CD4-positive, CD25-positive, alpha-beta regulatory T cell (primary cell): ENCODE measurements at regions not wholly inside any gene's neighbourhood (a gene's known extent, or its start where the extent isn't known, plus 50 kb on each side); places are given as distances from the start of the nearest gene placed in this dataset.
A peak's percentile ranks its signal among the peaks of the same experiment; 100 is the strongest.

Experiments used
- ATAC-seq, 2 donors: fragments of 150-1000 bp; cut with Tn5 transposase; one replicate each; pipeline ENCODE4 v1.10.0; 2021; ENCODE audit warnings: low read depth in 2 of 2, moderate number of reproducible peaks in 2 of 2, moderate library complexity in 1 of 2
- DNase-seq, 3 donors: peaks; one replicate each; pipeline versions ENCODE4 v3.0.0 to v3.0.0-alpha.2; 2012 to 2022; ENCODE audit warnings: mixed read lengths in 1 of 3
- H3K27ac ChIP-seq: one replicate; pipeline ENCODE4 v1.7.0; 2013; ENCODE audit warnings: mild to moderate bottlenecking, low read length; ENCODE audit not compliant: insufficient read depth, poor library complexity, severe bottlenecking
- H3K27me3 ChIP-seq: one replicate; pipeline ENCODE4 v1.7.0; 2013; ENCODE audit warnings: low read length; ENCODE audit not compliant: control insufficient read depth, insufficient read depth
- H3K36me3 ChIP-seq: one replicate; pipeline ENCODE4 v1.7.0; 2013; ENCODE audit warnings: mild to moderate bottlenecking, low read length, moderate library complexity; ENCODE audit not compliant: control insufficient read depth, insufficient read depth
- H3K4me1 ChIP-seq: 2 replicates; pipeline ENCODE4 v1.7.0; 2013; ENCODE audit warnings: mild to moderate bottlenecking, low read length; ENCODE audit not compliant: insufficient read depth, control insufficient read depth, poor library complexity, severe bottlenecking
- H3K4me3 ChIP-seq: one replicate; pipeline ENCODE4 v1.7.0; 2013; ENCODE audit warnings: low read depth, mild to moderate bottlenecking, low read length, moderate library complexity
- H3K9me3 ChIP-seq, 2 experiments: 1 replicate in 1 of 2; 2 replicates in 1 of 2; pipeline ENCODE4 v1.7.0; 2013; ENCODE audit warnings: low read length in 2 of 2, mild to moderate bottlenecking in 1 of 2, moderate library complexity in 1 of 2; ENCODE audit not compliant: control insufficient read depth in 2 of 2
- H3K27ac Mint-ChIP-seq, 3 donors: one replicate each; pipeline ENCODE4 v1.8.0; 2020 to 2022; ENCODE audit warnings: mild to moderate bottlenecking in 3 of 3, mixed read lengths in 3 of 3, moderate library complexity in 2 of 3
- H3K27me3 Mint-ChIP-seq: one replicate; pipeline ENCODE4 v1.8.0; 2022; ENCODE audit warnings: mild to moderate bottlenecking, mixed read lengths
- H3K36me3 Mint-ChIP-seq: one replicate; pipeline ENCODE4 v1.8.0; 2020; ENCODE audit warnings: mixed read lengths
- H3K4me1 Mint-ChIP-seq, 4 donors: one replicate each; pipeline ENCODE4 v1.8.0; 2020 to 2022; ENCODE audit warnings: mixed read lengths in 4 of 4, mild to moderate bottlenecking in 1 of 4
- H3K4me3 Mint-ChIP-seq, 4 donors: one replicate each; pipeline ENCODE4 v1.8.0; 2020 to 2022; ENCODE audit warnings: mild to moderate bottlenecking in 4 of 4, mixed read lengths in 4 of 4, moderate library complexity in 3 of 4
- H3K9me3 Mint-ChIP-seq, 7 donors: one replicate each; pipeline ENCODE4 v1.8.0; 2020 to 2022; ENCODE audit warnings: mixed read lengths in 7 of 7, mild to moderate bottlenecking in 3 of 7, moderate library complexity in 2 of 7

- H3K4me1 ChIP-seq: no peaks in the 10 kb centered on the region
- H3K9me3 ChIP-seq: no peaks in the 10 kb centered on the region
- no peak overlapping the region for H3K27ac ChIP-seq
- H3K36me3 ChIP-seq: no peaks in the 10 kb centered on the region
- DNase-seq: no peak
- Mint-ChIP-seq H3K4me1 (peaks cover 0 to 8% (median 0%) of the 10 kb centered on the region in 4 donors), H3K27ac (no peak overlapping the region), H3K4me3 (no peak overlapping the region), H3K9me3 (peaks cover 0 to 3% (median 0%) of the 10 kb centered on the region in 7 donors), H3K27me3 (peaks cover 16% of the 10 kb centered on the region), H3K36me3 (no peaks in the 10 kb centered on the region)
- peaks cover 4% of the 10 kb centered on the region for H3K27me3 ChIP-seq
- ATAC-seq: no peak
- H3K4me3 ChIP-seq: no peak overlapping the region
These were observed 99.9 kb upstream of the ZNF516 start for GRCh38 chr18:76594966-76595365.

DNA sequence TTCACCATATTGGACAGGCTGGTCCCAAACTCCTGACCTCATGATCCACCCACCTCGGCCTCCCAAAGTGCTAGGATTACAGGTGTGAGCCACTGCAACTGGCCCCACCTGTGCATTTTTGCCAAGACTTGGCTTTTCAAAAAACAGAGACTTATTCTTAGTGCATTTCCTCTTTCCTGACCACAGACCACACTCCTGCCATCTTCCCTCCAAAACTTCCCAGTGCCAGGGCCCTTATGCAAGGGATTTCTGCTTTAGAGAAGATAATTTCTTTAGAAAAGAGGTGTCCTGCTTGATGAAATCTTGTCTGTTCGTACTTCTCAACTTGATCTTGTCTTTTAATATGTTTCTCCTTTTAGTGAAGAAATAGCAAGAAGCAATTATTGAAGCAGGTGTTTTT, 98.8 kb upstream of the ZNF516 start:
- Histone ChIP-seq H3K27ac (no peak overlapping the region), H3K4me3 (no peak overlapping the region), H3K9me3 (no peaks in the 10 kb centered on the region), H3K4me1 (no peaks in the 10 kb centered on the region), H3K36me3 (no peaks in the 10 kb centered on the region), H3K27me3 (peaks cover 4% of the 10 kb centered on the region)
- no peak overlapping the region for H3K27ac Mint-ChIP-seq
- DNase-seq: no peak
- peaks cover 0 to 3% (median 0%) of the 10 kb centered on the region in 7 donors for H3K9me3 Mint-ChIP-seq
- no peaks in the 10 kb centered on the region for H3K36me3 Mint-ChIP-seq
- H3K27me3 Mint-ChIP-seq: peaks cover 16% of the 10 kb centered on the region
- H3K4me3 Mint-ChIP-seq: no peak overlapping the region
- H3K4me1 Mint-ChIP-seq: peaks cover 0 to 8% (median 0%) of the 10 kb centered on the region in 4 donors
- no peak for ATAC-seq

DNA sequence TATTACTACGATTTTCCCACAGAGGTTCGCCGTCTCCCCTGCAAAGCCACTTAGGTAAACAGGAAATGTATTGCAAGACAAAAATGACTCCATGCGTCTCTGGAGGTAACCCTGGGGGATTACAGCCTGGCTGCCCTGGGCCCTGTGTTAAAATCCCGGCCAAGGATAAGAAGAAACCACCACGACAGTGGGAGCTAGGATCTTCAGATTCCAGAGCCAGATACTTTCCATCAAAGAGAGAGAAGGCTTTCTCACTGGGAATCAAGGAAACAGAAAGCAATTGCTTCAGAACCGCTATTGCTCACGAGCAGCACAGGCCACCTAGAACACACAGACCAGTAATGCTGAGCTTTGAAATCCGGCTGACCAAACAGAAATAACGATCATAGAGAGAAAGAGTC, 97.9 kb upstream of the ZNF516 start:
- no peak overlapping the region for H3K4me3 Mint-ChIP-seq
- no peaks in the 10 kb centered on the region for H3K9me3 ChIP-seq
- ATAC-seq (no peak), DNase-seq (no peak)
- peaks cover 16% of the 10 kb centered on the region for H3K27me3 Mint-ChIP-seq
- H3K27ac Mint-ChIP-seq: no peak overlapping the region
- H3K4me3 ChIP-seq: no peak overlapping the region
- peaks cover 0 to 11% (median 0%) of the 10 kb centered on the region in 4 donors for H3K4me1 Mint-ChIP-seq
- H3K9me3 Mint-ChIP-seq: peaks cover 0 to 3% (median 0%) of the 10 kb centered on the region in 7 donors
- no peaks in the 10 kb centered on the region for H3K36me3 ChIP-seq
- H3K4me1 ChIP-seq: no peaks in the 10 kb centered on the region
- no peaks in the 10 kb centered on the region for H3K36me3 Mint-ChIP-seq
- peaks cover 4% of the 10 kb centered on the region for H3K27me3 ChIP-seq
- no peak overlapping the region for H3K27ac ChIP-seq

DNA sequence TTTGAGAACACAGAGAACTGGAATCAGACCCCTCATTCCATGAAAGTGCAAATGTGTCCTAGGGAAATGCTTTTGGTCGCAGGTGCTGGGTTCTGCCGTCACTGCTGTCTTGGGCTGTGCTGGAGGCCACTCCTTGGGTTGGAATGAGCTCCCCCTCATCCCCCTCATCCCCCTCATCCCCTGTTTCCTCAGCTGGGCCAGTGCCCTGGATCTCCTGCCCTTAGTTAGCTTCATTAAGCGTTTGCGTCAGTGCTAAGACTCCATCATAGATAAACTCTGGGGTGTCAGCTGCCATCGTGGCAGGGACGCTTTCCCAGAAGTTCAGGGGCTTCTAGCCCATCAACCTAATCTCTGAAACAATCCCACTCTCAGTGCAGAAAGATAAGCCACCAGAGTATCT, 97.1 kb upstream of the ZNF516 start:
- Mint-ChIP-seq H3K9me3 (peaks cover 0 to 3% (median 0%) of the 10 kb centered on the region in 7 donors), H3K36me3 (no peaks in the 10 kb centered on the region), H3K27ac (no peak overlapping the region), H3K27me3 (peaks cover 8% of the 10 kb centered on the region), H3K4me3 (no peak overlapping the region), H3K4me1 (peaks cover 0 to 11% (median 0%) of the 10 kb centered on the region in 4 donors)
- no peaks in the 10 kb centered on the region for H3K4me1 ChIP-seq
- no peaks in the 10 kb centered on the region for H3K36me3 ChIP-seq
- no peaks in the 10 kb centered on the region for H3K9me3 ChIP-seq
- no peak overlapping the region for H3K4me3 ChIP-seq
- H3K27ac ChIP-seq: no peak overlapping the region
- ATAC-seq: no peak
- peaks cover 4% of the 10 kb centered on the region for H3K27me3 ChIP-seq
- no peak for DNase-seq

DNA sequence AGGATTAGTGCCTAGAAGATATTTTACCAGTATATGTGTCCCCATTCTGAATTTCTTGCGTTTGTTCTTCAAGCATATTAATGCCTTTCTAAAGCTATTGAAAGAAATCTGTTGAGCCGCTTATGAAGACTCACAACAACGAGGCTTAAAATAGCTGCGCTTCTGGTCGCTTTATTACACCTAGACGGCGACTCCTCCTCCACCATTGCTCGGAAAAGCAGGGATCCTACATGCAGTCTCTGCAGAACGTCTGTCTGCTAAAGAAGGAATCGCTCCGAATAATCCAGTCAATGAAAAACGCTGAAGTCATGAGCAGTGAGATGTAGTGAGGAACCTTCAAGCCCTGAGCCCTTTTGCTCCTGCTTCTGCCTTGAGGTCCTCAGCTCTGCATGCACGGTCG, 94.8 kb upstream of the ZNF516 start:
- no peak overlapping the region for H3K27ac Mint-ChIP-seq
- no peak overlapping the region for H3K4me3 Mint-ChIP-seq
- no peaks in the 10 kb centered on the region for H3K36me3 Mint-ChIP-seq

GRCh38 chr18:76589316-76589715, 94.3 kb upstream of the ZNF516 start:
- no peak overlapping the region for H3K27ac ChIP-seq
- DNase-seq: no peak
- Mint-ChIP-seq H3K36me3 (no peaks in the 10 kb centered on the region), H3K9me3 (peaks cover 0 to 1% (median 0%) of the 10 kb centered on the region in 7 donors), H3K27me3 (peaks cover 7% of the 10 kb centered on the region), H3K4me3 (no peak overlapping the region), H3K27ac (peak overlapping the region in 1 of 3 donors; percentile 56), H3K4me1 (peaks cover 0 to 11% (median 0%) of the 10 kb centered on the region in 4 donors)
- no peak overlapping the region for H3K4me3 ChIP-seq
- H3K36me3 ChIP-seq: no peaks in the 10 kb centered on the region
- peaks cover 4% of the 10 kb centered on the region for H3K27me3 ChIP-seq
- H3K4me1 ChIP-seq: no peaks in the 10 kb centered on the region
- ATAC-seq: no peak
- no peaks in the 10 kb centered on the region for H3K9me3 ChIP-seq

More for the DNA sequence above, 94.8 kb upstream of the ZNF516 start:
- no peak for DNase-seq
- no peak for ATAC-seq
- peaks cover 0 to 1% (median 0%) of the 10 kb centered on the region in 7 donors for H3K9me3 Mint-ChIP-seq
- Histone ChIP-seq H3K36me3 (no peaks in the 10 kb centered on the region), H3K4me3 (no peak overlapping the region), H3K9me3 (no peaks in the 10 kb centered on the region), H3K27me3 (peaks cover 4% of the 10 kb centered on the region), H3K4me1 (no peaks in the 10 kb centered on the region), H3K27ac (no peak overlapping the region)
- peaks cover 7% of the 10 kb centered on the region for H3K27me3 Mint-ChIP-seq
- peaks cover 0 to 11% (median 0%) of the 10 kb centered on the region in 4 donors for H3K4me1 Mint-ChIP-seq

- Histone ChIP-seq H3K9me3 (no peaks in the 10 kb centered on the region), H3K4me1 (no peaks in the 10 kb centered on the region), H3K27me3 (peaks cover 4% of the 10 kb centered on the region), H3K36me3 (no peaks in the 10 kb centered on the region), H3K4me3 (no peak overlapping the region), H3K27ac (no peak overlapping the region)
- Mint-ChIP-seq H3K36me3 (no peaks in the 10 kb centered on the region), H3K27me3 (peaks cover 7% of the 10 kb centered on the region), H3K4me3 (peak overlapping the region in 1 of 4 donors; percentile 11), H3K4me1 (peaks cover 0 to 11% (median 0%) of the 10 kb centered on the region in 4 donors), H3K27ac (peak overlapping the region in 1 of 3 donors; percentile 56), H3K9me3 (peaks cover 0 to 1% (median 0%) of the 10 kb centered on the region in 7 donors)
- DNase-seq (no peak), ATAC-seq (no peak)
These were observed 93.7 kb upstream of the ZNF516 start for GRCh38 chr18:76588601-76589226.

DNA sequence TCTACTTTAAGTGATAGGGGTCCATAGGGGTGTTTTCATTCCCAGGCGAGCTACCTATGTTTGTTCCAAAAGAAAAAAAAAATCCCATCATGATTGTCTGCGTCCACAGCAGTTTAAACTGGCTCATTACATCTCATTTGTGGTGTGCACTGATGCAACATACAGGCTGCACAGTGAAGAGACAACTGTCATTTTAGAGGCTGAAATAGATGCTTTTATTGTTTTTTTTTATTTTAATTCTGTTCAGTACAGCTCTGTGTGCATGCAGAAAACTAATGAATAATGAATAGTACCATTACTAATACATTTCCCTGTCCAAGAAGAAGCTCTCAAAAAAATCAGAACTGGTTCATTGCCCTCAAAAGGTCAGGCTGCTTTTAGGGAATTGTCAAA, 92.8 kb upstream of the ZNF516 start:
- DNase-seq (no peak), ATAC-seq (no peak)
- peaks cover 0 to 11% (median 0%) of the 10 kb centered on the region in 4 donors for H3K4me1 Mint-ChIP-seq
- no peak overlapping the region for H3K27ac ChIP-seq
- H3K36me3 Mint-ChIP-seq: no peaks in the 10 kb centered on the region
- no peak overlapping the region for H3K4me3 ChIP-seq
- peaks cover 0 to 1% (median 0%) of the 10 kb centered on the region in 7 donors for H3K9me3 Mint-ChIP-seq
- H3K36me3 ChIP-seq: no peaks in the 10 kb centered on the region
- no peaks in the 10 kb centered on the region for H3K4me1 ChIP-seq
- no peak overlapping the region for H3K27ac Mint-ChIP-seq
- H3K4me3 Mint-ChIP-seq: no peak overlapping the region
- peaks cover 4% of the 10 kb centered on the region for H3K27me3 ChIP-seq
- H3K9me3 ChIP-seq: no peaks in the 10 kb centered on the region
- peaks cover under 1% of the 10 kb centered on the region for H3K27me3 Mint-ChIP-seq
